HG02798 (cell line): ENCODE measurements at regions not wholly inside any gene's neighbourhood (a gene's known extent, or its start where the extent isn't known, plus 50 kb on each side); places are given as distances from the start of the nearest gene placed in this dataset.
"Not testable (repeated sequence)": the region's sequence is repeated elsewhere in the genome, so short reads cannot be mapped to it uniquely, and the experiment has no call there.

Experiments
- ATAC-seq: cut with Tn5 transposase; IDR thresholded peaks from one replicate; pipeline ENCODE4 v1.9.1; 2021; ENCODE audit warnings: mild to moderate bottlenecking; ENCODE audit not compliant: unreplicated experiment, poor library complexity

DNA sequence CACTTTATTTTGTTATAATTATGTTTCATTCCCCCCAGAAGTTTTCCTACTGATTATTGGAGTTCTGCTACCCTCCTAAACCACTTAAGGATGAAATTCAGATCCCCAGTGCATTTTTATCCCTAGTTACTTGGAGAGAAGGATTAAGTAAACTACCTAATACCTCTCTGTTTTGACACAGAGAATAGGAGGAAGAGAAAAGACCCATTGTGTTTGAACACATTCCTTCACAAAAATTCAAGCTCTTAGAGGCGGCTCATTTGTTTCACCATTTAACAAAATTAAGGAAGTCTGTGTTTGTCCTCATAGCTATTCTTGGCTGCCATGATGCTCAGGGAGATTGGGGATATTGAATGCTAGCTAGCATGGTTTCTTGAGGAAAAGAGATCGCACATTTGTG lies 492.6 kb downstream of the EBF1 start:
- ATAC-seq, result no peak

DNA sequence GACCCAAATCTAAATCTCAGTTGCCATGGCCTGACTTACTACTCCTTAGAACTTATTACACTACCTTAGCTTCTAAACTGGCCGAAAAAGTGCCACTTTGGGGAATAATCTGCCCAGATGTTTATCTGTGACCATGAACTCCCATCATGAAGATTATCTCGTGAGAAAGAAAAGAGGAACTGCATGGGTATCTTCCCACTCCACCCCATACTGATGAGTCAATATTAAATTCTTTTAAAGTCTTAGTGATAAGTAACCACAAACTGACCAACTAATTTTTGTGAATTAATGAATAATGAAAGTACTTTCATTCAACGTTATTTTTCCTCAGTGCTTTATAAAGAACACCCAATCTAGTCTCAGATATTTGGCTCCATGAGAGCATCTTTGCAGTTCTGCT lies 493.5 kb downstream of the EBF1 start:
- no peak for ATAC-seq

DNA sequence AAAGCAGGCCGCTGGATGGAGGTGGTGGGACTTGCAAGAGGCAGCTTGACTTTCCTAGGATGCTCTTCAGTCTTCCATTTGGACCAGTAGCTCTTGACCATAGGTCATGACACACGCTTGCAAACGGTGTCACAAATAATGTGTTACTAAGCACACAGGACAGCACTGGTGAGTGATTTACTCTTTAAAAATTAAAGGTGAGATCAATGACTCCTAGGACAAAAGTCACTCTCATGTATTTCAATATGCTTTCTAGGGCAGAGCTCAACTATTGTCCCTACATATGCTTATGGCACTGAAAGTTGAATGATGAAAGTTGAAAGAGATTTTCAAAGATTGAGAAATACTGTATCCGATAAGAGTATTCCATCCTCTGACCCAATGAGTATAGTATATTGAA lies 496.7 kb downstream of the EBF1 start:
- ATAC-seq, result no peak

DNA sequence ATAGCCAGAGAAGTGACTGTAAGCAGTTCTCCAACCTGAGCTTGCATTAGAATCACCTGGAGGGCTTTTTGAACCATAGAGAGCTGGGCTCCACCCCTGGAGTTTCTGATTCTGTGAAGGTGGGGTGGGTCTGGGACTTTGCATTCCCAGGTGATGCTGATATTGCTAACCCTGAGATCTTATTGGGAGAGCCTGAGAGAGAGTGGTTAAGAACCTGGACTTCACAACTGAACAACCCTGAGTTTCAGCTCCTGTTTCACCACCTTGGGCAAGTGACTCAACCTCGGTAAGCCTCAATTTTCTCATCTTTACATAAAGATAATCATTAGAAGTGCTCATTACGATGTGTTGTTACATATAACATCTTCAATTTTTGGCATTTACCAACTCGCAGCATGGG lies 498.6 kb downstream of the EBF1 start:
- no peak for ATAC-seq

DNA sequence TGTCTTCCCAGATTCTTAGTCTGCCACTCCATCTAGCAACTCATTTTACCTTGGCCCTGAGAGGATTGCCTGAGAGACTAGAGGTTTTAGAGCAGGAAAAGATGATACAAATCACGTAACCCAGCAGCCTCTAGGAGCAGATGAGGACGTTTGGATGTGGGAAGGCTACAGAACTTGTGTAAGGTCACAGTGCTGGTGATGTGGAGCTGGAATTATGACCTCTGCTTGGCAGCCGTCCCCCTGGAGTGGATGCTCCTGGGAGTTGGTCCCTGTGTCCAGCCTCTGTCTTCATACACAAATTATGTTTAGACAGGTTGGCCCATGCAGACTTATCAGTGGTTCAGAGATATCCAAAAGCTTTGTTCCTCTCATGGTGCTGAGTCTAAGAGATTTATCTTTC lies 499.0 kb downstream of the EBF1 start:
- ATAC-seq, result no peak

DNA sequence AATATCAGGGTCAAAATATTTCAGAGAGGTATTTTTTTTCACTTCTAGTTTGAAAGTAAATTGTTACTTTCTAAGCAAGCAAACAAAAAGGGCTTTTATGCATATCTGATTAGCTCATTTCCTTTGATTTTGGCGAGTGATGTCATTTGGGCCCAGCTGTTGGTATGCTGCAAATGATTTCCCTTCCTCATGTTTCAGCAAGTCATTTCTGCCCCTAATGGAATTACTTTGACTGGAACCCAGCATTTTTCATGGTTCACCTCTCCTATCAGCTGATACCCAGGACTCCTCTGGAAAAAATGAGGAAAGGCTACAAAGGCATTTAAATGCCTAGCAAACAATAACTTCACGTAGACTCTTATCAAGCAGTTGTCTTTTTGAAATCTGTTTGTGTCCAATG lies 500.6 kb downstream of the EBF1 start:
- no peak for ATAC-seq

DNA sequence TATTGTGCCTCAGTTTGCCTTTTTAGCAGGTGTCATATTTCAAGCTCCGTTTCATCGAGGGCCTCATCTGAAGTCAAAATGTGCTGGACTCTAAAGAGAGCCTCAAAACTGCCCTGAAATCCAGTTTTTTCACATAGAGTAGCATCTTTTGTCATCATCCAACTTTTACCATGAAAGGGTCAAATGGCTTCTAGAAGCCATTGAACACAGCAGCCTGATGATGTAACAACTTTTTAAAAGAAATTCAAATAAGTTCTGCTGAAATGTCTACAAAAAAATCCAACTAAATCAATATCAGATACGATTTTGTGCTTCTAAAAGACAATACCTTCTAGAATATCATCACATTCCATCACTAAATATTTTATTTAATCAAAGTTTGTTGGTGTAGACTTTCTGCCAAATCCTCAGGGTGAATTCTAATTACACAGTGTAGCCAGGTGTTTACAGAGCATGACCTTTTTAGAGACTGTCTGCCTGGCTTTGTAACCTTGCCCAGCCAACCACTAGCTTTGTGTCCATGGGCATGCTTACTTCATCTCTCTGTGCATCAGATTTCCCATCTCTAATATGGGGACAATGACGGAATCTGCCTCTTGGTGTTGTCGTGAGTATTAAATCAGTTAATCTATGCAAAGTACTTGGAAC lies 505.0 kb downstream of the EBF1 start:
- no peak for ATAC-seq

DNA sequence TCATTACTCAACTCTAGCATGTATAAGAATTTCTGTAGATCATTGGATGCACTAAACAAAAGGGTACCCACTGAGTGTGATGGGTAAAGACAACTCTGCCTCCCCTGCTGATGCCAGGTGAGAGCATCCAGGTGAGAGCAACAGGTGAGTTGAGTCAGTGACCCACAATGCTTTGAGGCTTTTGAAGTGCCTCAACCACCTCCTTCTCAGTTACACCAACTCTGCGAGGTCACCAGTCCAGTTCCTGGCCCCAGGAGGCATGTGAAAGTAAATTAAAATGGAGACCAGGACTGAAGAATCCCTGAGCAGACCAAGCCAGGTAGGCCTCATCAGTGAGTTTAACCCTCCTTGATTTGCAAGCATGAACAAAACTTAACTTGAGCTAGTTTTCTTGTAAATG lies 505.8 kb downstream of the EBF1 start:
- no peak for ATAC-seq

DNA sequence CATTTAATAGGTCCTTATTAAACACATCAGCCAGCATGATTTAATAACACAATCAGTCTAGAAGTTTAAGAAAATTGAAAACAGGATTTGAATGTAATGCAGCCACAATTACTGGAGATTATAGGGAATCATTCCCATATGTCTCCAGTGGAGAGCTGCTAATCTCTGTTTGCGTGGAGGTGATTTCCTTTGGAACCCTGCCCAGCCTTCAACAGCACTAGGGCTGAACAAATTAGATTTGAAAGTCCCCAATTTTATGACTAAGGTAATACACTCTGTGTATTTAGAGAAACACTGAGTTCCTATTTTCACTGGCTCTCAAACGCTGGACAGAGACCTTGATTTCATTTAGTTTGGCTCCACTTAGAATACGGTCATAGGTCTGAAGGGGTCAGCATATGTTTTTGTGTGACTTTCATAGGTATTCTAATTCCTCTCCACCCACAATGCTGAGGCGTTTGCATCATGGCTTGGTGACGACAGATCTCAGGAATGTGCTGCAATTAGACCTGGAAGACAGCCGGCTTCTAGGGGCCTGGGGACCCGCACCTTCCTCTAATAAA lies 508.3 kb downstream of the EBF1 start:
- no peak for ATAC-seq

DNA sequence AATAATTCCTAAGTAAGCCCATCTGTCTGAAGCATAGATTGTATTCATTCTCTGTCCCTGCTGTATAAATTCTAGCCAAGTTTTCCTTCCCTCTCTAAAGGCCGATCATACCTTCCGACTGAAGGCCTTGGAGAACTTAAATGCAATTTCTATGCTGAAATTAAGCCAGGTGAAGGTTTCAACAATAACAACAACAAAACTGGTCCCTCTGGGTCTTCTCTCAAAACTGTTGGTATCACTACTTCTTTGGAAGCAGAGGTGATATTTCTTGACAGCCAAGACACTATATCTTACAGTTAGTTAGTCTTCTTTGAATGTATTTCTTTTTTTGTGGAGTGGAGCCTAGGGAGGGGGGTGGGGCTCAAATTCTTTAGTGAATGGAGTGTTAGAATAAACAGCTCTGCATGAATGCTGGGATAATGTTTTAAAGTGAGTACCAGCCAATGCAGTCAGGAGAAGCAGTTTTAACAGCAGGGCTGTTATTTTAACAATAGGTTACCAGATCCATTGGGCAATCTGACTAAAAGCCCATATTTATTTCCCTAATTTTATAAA lies 508.9 kb downstream of the EBF1 start:
- ATAC-seq, result no peak

DNA sequence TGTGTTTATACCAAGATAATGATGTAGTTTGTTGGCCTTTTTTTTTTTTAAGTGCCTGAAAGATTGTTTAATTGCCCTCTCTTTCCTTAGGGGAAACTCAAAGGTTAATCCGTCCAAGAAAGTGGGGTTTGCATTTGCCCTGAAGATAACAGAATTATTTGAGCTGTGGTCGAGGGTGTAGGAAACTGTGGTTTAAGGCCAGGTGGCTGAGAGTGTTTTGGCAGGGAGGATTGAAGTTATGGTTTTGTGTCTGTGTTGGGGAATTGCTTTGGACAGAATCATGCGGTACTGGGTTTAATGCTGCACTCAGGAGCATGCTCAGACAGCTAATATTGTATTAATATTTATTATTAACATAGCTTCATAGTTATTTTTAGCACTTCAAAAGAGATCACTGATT lies 509.8 kb downstream of the EBF1 start:
- no peak for ATAC-seq

DNA sequence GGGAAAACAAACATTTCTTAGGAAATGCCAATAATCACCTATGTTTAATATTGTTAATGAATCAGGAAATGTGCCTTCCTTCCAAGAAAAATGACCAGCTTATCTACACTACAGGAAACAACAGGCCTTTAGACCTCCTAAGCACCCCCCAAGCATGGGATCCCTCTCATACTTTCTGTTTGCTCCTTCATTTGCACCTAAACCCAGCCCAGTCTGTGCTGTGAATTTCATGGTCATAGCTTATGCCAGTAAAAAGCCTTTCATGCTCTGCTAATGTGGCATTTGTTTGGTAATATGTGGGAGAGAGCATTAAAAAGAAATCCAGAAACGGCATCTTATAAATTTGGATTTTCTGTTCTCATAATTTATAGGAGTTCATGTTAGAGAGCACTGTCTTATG lies 511.1 kb downstream of the EBF1 start:
- ATAC-seq, result no peak

DNA sequence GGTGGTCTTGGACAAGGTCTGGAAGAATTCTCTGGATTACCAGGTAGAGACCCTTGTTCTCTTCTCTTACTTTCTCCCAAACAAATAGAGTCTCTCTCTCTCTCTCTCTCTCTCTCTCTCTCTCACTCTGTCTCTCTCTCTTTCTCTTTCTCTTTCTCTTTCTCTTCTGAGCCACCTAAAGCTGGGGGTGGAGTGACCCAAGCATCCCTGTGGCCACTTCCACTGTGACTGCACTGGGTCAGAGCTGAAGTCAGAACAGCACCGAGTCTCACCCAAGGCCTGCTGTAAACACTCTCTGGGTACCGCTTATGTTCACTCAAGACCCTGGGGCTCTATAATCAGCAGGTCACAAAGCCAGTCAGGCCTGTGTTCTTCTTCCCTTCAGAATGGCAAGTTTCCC lies 513.7 kb downstream of the EBF1 start:
- no peak for ATAC-seq

DNA sequence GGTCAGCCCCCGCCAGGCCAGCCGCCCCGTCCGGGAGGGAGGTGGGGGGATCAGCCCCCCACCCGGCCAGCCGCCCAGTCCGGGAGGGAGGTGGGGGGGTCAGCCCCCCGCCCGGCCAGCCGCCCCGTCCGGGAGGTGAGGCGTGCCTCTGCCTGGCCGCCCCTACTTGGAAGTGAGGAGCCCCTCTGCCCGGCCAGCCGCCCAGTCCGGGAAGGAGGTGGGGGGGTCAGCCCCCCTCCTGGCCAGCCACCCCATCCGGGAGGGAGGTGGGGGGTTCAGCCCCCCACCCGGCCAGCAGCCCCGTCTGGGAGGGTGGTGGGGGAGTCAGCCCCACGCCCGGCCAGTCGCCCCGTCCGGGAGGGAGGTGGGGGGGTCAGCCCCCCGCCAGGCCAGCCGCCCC lies 517.0 kb downstream of the EBF1 start:
- not testable (repeated sequence) for ATAC-seq

DNA sequence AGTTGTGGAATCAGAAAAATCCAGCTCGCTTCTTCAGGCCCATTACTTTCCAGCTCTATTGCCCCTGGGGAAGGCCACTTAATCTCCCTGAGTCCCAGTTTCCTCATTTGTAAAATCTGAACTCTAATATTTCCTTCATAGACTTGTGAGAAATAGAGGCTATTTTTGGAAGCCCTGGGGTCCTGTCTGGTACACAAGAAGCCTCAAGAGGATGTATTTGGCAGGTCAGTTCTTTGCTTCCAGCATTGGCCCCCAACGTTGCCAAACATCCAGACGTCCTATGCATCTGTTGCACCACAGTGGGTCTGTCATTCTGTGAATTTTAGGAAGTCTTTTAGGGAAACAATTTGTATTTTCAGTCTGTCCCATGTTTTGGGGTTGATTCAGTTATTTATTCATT lies 525.9 kb downstream of the EBF1 start:
- ATAC-seq, result no peak

DNA sequence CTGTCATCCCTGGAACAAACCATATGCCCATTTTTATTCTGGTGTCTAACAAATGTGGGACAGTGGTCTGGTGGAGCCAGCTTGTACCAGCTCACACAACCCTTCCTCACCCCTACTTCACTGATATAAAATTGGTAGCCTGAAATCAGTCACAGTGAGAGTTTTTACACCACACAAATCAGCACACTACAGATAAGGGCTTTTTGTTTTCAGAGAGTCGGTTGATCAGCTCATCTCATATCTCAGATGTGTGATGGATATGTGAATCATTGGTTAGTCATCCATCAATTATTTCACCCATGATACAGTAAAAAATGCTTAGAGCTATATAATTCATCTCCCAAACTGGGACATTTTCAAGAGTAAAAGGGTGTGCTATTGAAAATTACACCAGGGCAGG lies 529.2 kb downstream of the EBF1 start:
- no peak for ATAC-seq

DNA sequence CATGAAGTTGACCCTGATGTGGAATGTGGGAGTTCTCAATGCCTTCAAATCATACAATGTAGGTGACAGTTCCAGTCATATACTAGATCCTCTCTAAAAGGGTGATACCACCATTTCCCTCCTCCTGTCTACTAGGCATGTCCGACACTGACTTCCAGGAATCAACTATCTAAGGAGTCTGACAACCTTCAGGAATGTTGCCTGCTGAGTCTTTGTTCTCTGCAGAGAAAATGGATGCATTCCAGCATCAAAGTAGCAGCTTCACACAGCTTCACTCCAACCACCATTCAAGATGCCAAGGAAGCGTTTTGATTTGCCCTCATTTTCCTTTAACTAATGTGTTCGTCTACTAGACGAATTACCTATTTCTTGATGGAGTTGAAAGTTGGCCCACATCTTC lies 530.2 kb downstream of the EBF1 start:
- ATAC-seq, result no peak

DNA sequence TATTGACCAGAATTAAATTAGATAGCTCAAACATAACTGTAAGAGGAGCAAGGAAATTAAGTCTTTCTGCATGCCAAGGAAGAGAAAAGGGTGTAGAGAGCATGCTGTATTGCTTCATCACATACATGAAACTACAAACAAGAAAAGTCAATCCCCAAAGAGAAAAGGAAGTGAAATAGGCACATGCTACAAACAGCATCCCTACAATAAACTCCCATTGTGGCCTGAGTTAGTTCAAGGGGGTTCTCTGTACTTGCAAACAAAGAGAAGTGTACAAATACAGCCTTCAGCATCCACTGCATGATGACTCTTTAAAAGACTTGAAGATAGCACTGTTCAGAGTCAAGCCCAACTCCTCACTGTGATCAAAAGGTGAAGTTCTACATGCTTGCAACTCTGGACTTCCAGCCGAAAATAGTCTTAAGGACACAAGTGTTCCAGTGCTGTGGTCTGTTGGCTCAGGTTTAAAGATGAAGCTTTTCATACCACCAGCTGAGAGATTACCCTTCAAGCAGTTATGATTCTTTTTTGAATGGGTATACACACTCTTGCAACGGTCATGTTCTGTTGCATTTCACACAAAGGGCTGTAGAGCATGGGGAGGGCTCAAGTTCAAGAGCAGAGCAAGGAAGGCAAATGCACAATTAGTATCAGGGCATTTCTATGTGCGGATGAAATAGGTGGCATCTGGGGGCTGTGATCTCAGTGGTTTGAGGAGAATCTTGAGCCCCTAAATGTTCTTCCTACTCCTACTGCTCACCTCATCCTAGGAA lies 534.5 kb downstream of the EBF1 start:
- ATAC-seq, result no peak

DNA sequence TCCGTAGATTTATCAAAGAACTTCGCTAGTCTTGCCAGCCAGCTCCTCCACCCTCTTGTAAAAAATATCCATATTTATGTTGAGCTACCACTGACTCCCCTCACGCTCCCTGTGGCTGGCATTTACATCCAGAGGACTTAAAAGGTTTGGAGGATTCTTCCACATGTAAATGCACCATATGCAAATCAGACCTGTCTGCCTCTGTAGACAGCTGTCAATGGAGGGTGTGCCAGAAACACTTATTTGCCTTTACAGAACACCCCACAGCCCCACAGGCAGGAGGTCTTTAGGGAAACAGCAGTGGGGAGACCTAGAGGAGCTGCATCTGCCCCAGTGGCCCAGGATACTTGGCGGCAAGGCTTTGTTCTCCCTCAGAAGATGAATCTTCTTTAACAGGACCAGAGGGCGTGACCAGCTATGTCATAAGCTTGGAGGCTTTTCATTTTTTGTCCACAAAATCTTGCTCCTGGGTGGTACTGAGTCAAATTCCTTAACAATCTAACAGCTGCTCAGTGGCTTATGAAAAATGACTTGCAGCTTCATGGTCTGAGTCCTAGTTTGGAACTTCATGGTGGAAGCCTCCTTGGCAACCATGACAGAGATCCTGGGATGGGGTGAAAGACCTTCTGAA lies 535.8 kb downstream of the EBF1 start:
- ATAC-seq, result no peak

DNA sequence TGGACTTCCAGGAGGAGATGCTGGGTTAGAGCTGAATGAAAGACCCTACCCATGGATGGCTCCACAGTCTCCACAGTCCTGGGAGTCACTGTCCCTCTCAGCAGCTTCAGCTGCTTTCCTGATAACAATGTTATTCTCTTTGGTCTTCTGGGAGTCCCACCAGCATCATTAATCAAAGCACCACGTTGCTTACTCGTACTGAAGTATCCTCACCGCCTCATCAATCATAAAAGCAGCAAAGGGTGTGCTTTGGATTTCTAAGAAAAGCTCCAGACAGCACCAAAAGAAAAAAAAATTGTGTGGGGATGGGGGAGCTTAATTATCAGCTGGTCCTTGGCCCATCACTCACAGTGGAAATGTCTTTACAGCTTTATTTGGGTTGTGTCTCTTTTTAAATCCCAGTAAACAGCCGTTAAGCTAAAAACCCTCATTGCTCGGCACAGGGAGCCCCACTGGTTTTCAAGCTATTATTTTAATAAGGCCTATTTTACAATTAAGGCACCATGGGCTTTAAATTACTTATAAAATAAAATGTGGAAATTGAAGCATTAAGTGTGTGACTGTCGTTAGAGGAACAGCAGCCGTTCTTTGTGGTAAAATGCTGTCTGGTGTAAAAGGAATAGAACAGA lies 538.0 kb downstream of the EBF1 start:
- ATAC-seq, result no peak

DNA sequence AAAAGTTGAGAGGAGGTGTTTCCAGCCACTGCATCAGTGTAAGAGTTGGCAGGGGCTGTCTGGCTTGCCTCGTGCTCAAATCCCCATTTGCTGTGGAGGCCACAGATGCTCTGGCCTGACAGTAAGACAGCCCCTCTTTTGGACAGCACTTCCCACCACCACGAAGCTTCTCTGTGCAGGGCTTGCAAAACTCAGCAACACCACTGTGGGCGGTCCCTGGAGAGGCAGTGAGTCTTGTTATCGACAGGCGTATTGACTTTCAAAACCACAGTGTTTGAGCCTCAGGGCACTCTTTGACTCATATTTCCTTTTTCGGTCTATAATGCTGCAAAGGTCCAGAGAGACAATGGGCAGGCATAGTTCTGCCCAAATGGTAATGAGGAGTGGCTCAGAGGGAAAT lies 539.5 kb downstream of the EBF1 start:
- peak; percentile 95 for ATAC-seq
